GM23338 (cell line): ENCODE measurements at regions not wholly inside any gene's neighbourhood (a gene's known extent, or its start where the extent isn't known, plus 50 kb on each side); places are given as distances from the start of the nearest gene placed in this dataset.

Experiments used
- CREB1 ChIP-seq: fragments of 250-450 bp; sonication (Bioruptor Pico); IDR thresholded peaks from 2 replicates; pipeline ENCODE4 v1.5.0; 2020; ENCODE audit warnings: low read depth, mild to moderate bottlenecking, moderate library complexity
- EZH2 ChIP-seq: fragments of 200-600 bp; sonication (generic); IDR thresholded peaks from one replicate; pipeline ENCODE4 v1.8.0; 2017; ENCODE audit warnings: antibody characterized with exemption, mild to moderate bottlenecking, low read depth; ENCODE audit not compliant: unreplicated experiment
- EZH2phosphoT487 ChIP-seq: fragments of 200-600 bp; sonication (generic); IDR thresholded peaks from one replicate; pipeline ENCODE4 v1.8.1; 2018; ENCODE audit warnings: antibody characterized with exemption; ENCODE audit not compliant: unreplicated experiment
- JUNB ChIP-seq: IDR thresholded peaks from one replicate; pipeline ENCODE4 v1.6.1; 2016; ENCODE audit warnings: antibody characterized with exemption; ENCODE audit not compliant: unreplicated experiment
- POLR2AphosphoS5 ChIP-seq: IDR thresholded peaks from 2 replicates; pipeline ENCODE4 v1.6.1; 2016; ENCODE audit warnings: antibody characterized with exemption, low read depth
- STAT1 ChIP-seq: IDR thresholded peaks from one replicate; pipeline ENCODE4 v1.6.1; 2016; ENCODE audit warnings: antibody characterized with exemption; ENCODE audit not compliant: unreplicated experiment
- ZNF114 ChIP-seq: fragments of 250-450 bp; sonication (Bioruptor Pico); IDR thresholded peaks from 2 replicates; pipeline ENCODE4 v1.5.0; 2020; ENCODE audit warnings: mild to moderate bottlenecking, moderate library complexity
- ZNF331 ChIP-seq: fragments of 250-450 bp; sonication (Bioruptor Pico); IDR thresholded peaks from 2 replicates; pipeline ENCODE4 v1.5.0; 2020; ENCODE audit warnings: low read depth, mild to moderate bottlenecking, moderate library complexity
- TF ChIP-seq, protein P1 (sequence below), 2 experiments: fragments of 200-600 bp in 1 of 2; sonication (generic) in 1 of 2; conservative IDR thresholded peaks; 2 replicates each; pipeline versions ENCODE4 v1.5.1 to v1.6.1; 2016 to 2017; ENCODE audit warnings: antibody characterized with exemption in 2 of 2, low read depth in 2 of 2, mild to moderate bottlenecking in 2 of 2, moderate library complexity in 1 of 2
- TF ChIP-seq, protein P2 (sequence below): IDR thresholded peaks from one replicate; pipeline ENCODE4 v1.6.1; 2018; ENCODE audit warnings: antibody characterized with exemption; ENCODE audit not compliant: unreplicated experiment

DNA sequence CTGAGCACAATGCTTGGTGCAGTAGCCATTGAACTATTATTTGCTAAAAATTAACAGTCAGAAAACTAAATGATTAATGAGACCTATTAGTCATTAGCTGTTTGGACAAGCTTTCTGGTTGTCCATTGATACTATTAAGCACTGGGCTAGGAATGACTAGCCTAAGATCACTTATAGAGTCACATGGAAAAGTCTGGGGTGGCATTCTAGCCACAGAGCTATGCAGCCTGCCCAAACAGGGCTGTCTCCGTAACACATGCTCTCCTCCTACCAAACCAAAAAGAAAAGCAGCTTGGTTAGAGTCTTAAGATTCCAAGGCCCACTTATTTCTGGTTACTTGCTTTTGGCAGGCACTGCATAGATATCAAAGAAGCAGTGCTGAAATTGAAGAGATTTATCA, 193.5 kb upstream of the NBEA start:
- TF ChIP-seq JUNB (no peak), POLR2AphosphoS5 (no peak), EZH2phosphoT487 (no peak), ZNF114 (no peak), EZH2 (no peak), ZNF331 (no peak), CREB1 (CRISPR knock-in tag) (no peak), STAT1 (no peak)
- TF ChIP-seq, protein P1, sequence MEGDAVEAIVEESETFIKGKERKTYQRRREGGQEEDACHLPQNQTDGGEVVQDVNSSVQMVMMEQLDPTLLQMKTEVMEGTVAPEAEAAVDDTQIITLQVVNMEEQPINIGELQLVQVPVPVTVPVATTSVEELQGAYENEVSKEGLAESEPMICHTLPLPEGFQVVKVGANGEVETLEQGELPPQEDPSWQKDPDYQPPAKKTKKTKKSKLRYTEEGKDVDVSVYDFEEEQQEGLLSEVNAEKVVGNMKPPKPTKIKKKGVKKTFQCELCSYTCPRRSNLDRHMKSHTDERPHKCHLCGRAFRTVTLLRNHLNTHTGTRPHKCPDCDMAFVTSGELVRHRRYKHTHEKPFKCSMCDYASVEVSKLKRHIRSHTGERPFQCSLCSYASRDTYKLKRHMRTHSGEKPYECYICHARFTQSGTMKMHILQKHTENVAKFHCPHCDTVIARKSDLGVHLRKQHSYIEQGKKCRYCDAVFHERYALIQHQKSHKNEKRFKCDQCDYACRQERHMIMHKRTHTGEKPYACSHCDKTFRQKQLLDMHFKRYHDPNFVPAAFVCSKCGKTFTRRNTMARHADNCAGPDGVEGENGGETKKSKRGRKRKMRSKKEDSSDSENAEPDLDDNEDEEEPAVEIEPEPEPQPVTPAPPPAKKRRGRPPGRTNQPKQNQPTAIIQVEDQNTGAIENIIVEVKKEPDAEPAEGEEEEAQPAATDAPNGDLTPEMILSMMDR (conservative IDR thresholded peaks at IDR 0.05; ENCODE audit: low read depth in 2 of 2): no peak
- TF ChIP-seq, protein P2, sequence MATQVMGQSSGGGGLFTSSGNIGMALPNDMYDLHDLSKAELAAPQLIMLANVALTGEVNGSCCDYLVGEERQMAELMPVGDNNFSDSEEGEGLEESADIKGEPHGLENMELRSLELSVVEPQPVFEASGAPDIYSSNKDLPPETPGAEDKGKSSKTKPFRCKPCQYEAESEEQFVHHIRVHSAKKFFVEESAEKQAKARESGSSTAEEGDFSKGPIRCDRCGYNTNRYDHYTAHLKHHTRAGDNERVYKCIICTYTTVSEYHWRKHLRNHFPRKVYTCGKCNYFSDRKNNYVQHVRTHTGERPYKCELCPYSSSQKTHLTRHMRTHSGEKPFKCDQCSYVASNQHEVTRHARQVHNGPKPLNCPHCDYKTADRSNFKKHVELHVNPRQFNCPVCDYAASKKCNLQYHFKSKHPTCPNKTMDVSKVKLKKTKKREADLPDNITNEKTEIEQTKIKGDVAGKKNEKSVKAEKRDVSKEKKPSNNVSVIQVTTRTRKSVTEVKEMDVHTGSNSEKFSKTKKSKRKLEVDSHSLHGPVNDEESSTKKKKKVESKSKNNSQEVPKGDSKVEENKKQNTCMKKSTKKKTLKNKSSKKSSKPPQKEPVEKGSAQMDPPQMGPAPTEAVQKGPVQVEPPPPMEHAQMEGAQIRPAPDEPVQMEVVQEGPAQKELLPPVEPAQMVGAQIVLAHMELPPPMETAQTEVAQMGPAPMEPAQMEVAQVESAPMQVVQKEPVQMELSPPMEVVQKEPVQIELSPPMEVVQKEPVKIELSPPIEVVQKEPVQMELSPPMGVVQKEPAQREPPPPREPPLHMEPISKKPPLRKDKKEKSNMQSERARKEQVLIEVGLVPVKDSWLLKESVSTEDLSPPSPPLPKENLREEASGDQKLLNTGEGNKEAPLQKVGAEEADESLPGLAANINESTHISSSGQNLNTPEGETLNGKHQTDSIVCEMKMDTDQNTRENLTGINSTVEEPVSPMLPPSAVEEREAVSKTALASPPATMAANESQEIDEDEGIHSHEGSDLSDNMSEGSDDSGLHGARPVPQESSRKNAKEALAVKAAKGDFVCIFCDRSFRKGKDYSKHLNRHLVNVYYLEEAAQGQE: no peak
